ENCODE measurements at regions not wholly inside any gene's neighbourhood (a gene's known extent, or its start where the extent isn't known, plus 50 kb on each side); places are given as distances from the start of the nearest gene placed in this dataset.
"Not testable (repeated sequence)": the region's sequence is repeated elsewhere in the genome, so short reads cannot be mapped to it uniquely, and the experiment has no call there.

DNA sequence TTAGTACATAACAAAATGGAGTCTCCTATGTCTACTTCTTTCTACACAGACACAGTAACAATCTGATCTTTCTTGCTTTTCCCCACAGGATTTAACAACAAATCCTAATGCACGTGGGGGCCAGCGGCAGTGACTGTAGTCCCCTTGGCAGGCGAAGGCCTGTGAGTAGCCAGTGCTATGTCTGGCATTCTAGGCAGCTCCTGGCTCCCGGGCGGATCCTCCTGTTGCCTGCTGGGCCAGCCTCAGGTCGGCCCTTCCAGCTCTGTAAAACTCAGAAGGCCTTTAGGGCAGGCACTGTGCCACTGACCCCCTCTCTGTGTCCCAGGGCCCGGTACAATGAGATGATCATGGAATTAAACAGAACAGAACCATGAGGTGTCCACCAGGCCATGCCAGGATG, 3981.7 kb upstream of the TPTE start:
- TF ChIP-seq CTCF (IDR thresholded peaks at IDR 0.05 in 4 of 5, conservative IDR thresholded peaks at IDR 0.05 in 1 of 5); POLR2A (IDR thresholded peaks at IDR 0.05): not testable (repeated sequence)
